ENCODE measurements at regions not wholly inside any gene's neighbourhood (a gene's known extent, or its start where the extent isn't known, plus 50 kb on each side); places are given as distances from the start of the nearest gene placed in this dataset.

- TF ChIP-seq GLI2 (tag by site-specific recombination; IDR thresholded peaks at IDR 0.05; ENCODE audit: borderline replicate concordance, low read depth) (no peak), CTCF (tag by site-specific recombination; IDR thresholded peaks at IDR 0.05) (no peak)
Measured at GRCh38 chr1:221912230-221912629, 170.3 kb upstream of the DUSP10 start.

Measured in HEK293 (cell line).